ENCODE measurements at regions not wholly inside any gene's neighbourhood (a gene's known extent, or its start where the extent isn't known, plus 50 kb on each side); places are given as distances from the start of the nearest gene placed in this dataset.

DNA sequence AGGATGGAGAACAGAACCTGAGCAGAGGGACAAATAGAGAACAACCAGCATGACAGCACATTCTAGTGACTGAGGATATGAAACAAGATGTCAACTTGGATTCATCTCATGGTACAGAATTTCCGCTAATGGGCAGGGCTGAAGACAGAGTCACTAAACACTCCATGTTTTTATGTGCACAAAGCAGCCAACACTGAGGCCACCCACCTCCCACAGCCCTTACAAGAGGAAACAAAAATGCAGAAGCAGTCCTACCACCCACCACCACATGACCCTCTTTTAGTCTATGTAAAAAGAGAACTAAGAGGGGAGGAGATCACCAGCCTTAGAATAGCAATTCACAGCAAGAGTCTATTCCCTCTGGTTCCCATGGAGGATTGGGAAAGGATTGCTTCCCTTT lies 131.4 kb upstream of the UBE2E2 start:
- TF ChIP-seq POLR2A (IDR thresholded peaks at IDR 0.05) (no peak), EP300 (IDR thresholded peaks at IDR 0.05) (peak in 1 of 2 donors; percentile 35)
- TF ChIP-seq, protein P1, sequence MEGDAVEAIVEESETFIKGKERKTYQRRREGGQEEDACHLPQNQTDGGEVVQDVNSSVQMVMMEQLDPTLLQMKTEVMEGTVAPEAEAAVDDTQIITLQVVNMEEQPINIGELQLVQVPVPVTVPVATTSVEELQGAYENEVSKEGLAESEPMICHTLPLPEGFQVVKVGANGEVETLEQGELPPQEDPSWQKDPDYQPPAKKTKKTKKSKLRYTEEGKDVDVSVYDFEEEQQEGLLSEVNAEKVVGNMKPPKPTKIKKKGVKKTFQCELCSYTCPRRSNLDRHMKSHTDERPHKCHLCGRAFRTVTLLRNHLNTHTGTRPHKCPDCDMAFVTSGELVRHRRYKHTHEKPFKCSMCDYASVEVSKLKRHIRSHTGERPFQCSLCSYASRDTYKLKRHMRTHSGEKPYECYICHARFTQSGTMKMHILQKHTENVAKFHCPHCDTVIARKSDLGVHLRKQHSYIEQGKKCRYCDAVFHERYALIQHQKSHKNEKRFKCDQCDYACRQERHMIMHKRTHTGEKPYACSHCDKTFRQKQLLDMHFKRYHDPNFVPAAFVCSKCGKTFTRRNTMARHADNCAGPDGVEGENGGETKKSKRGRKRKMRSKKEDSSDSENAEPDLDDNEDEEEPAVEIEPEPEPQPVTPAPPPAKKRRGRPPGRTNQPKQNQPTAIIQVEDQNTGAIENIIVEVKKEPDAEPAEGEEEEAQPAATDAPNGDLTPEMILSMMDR (IDR thresholded peaks at IDR 0.05) = no peak
